ENCODE measurements at regions not wholly inside any gene's neighbourhood (a gene's known extent, or its start where the extent isn't known, plus 50 kb on each side); places are given as distances from the start of the nearest gene placed in this dataset.
A peak's percentile ranks its signal among the peaks of the same experiment; 100 is the strongest.

DNA sequence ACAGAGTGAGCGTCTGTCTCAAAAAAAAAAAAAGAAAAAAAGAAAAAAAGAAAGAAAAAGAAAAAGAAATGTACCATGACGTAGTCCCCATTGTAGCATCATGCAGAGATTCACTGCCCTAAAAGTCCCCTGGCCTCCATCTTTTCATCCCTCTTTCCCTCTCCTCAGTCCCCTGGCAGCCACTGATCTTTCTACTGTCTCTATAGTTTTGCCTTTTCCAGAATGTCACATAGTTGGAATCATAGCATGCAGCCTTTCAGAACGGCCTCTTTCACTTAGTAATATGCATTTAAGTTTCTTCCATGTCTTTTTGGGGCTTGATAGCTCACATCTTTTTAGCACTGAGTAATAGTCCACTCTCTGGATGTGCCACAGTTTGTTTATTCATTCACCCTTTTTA is 60.5 kb upstream of the NCOR2 start:
- Histone ChIP-seq H3K9ac (no peak overlapping the region), H3K27ac (no peak overlapping the region), H3K9me3 (ENCODE audit: control insufficient read depth, low read length) (no peaks in the 10 kb centered on the region), H3K4me2 (ENCODE audit: low read length) (no peak overlapping the region), H3K27me3 (ENCODE audit: control insufficient read depth, insufficient read depth, low read length) (no peaks in the 10 kb centered on the region), H3K4me1 (no peaks in the 10 kb centered on the region), H3K79me2 (no peaks in the 10 kb centered on the region), H3K36me3 (ENCODE audit: control insufficient read depth, insufficient read depth, low read length) (no peaks in the 10 kb centered on the region), H3K4me3 (ENCODE audit: low read depth, low read length) (no peak overlapping the region), H2AFZ (no peak overlapping the region)
- TF ChIP-seq CTCF (IDR thresholded peaks at IDR 0.05): no peak

- H3K9ac ChIP-seq: no peak overlapping the region
- no peaks in the 10 kb centered on the region for H3K36me3 ChIP-seq (ENCODE audit: control insufficient read depth, insufficient read depth, low read length)
- no peak overlapping the region for H3K4me2 ChIP-seq (ENCODE audit: low read length)
- H3K79me2 ChIP-seq: no peaks in the 10 kb centered on the region
- TF ChIP-seq CTCF (IDR thresholded peaks at IDR 0.05): no peak
- H3K27me3 ChIP-seq (ENCODE audit: control insufficient read depth, insufficient read depth, low read length): no peaks in the 10 kb centered on the region
- peak overlapping the region; percentile 44 for H3K27ac ChIP-seq
- H3K9me3 ChIP-seq (ENCODE audit: control insufficient read depth, low read length): no peaks in the 10 kb centered on the region
- H2AFZ ChIP-seq: no peak overlapping the region
- H3K4me1 ChIP-seq: no peaks in the 10 kb centered on the region
- H3K4me3 ChIP-seq (ENCODE audit: low read depth, low read length): no peak overlapping the region
Measured at GRCh38 chr12:124626971-124627411, 59.6 kb upstream of the NCOR2 start.

DNA sequence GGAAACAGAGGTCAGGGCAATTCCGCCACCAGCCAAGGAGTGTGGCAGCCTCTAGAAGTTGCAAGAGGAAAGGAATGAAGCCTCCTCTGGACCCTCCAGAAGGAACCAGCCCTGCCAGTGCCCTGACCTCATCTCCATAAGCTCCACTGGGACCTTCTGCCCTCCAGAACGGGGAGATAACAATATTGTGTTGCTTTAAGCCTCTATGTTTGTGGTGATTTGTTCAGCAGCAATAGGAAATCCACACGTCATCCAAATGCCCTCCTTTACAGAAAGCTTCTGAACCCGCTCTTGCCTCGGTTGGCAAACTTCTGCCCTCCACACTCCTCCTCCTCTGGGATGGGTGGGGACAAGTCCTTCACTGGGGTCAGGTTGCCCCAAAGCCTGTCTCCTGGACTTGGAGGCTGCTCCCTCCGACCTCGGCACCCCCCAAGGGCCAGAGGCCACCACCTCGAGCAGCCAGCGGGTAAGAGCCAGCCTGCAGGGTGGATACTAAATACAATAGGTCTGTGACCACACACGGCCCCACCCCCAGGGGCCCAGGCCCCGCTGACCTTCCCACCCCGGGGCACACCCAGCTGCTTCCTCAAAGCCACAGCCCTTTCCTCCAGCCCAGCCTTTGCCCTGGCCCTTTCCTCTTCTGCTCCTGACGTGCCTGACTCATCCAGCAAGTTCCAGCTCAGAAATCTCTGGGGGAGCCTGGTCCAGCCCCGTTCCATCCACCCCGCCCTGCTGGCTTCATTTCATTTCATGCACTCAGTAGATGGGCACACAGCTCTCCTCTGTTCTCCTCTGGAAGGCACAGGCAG is 58.7 kb upstream of the NCOR2 start:
- Histone ChIP-seq H3K9me3 (ENCODE audit: control insufficient read depth, low read length) (no peaks in the 10 kb centered on the region), H3K79me2 (no peaks in the 10 kb centered on the region), H3K9ac (no peak overlapping the region), H3K27me3 (ENCODE audit: control insufficient read depth, insufficient read depth, low read length) (no peaks in the 10 kb centered on the region), H3K4me1 (no peaks in the 10 kb centered on the region), H3K27ac (peak overlapping the region; percentile 54), H3K4me3 (ENCODE audit: low read depth, low read length) (no peak overlapping the region), H3K36me3 (ENCODE audit: control insufficient read depth, insufficient read depth, low read length) (no peaks in the 10 kb centered on the region), H2AFZ (no peak overlapping the region), H3K4me2 (ENCODE audit: low read length) (no peak overlapping the region)
- TF ChIP-seq CTCF (IDR thresholded peaks at IDR 0.05): no peak

DNA sequence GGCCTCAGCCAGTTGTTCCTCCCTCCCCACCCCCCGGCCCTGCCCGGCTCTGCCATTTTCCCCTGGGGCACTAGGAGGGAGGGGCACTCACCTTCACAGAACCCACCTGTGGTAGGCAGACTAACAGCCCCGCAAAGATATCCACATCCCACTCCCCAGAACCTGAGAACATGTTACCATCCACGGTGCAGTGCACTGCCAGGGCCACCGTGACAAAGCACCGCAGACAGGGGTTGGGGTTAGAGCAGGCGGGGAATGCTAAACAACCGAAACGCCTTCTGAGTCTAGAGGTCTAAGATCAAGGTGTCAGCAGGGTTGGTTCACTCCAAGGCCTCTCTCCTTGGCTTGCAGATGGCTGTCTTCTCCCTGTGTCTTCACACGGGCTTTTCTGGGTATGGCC is 57.4 kb upstream of the NCOR2 start:
- Histone ChIP-seq H3K36me3 (ENCODE audit: control insufficient read depth, insufficient read depth, low read length) (no peaks in the 10 kb centered on the region), H2AFZ (no peak overlapping the region), H3K4me1 (no peaks in the 10 kb centered on the region), H3K9ac (no peak overlapping the region), H3K4me3 (ENCODE audit: low read depth, low read length) (no peak overlapping the region), H3K79me2 (no peaks in the 10 kb centered on the region), H3K9me3 (ENCODE audit: control insufficient read depth, low read length) (no peaks in the 10 kb centered on the region), H3K27me3 (ENCODE audit: control insufficient read depth, insufficient read depth, low read length) (no peaks in the 10 kb centered on the region), H3K27ac (no peak overlapping the region), H3K4me2 (ENCODE audit: low read length) (no peak overlapping the region)
- no peak for TF ChIP-seq CTCF (IDR thresholded peaks at IDR 0.05)
